HG03108 (cell line): ENCODE measurements at regions not wholly inside any gene's neighbourhood (a gene's known extent, or its start where the extent isn't known, plus 50 kb on each side); places are given as distances from the start of the nearest gene placed in this dataset.

Source experiments
- ATAC-seq: cut with Tn5 transposase; IDR thresholded peaks from one replicate; pipeline ENCODE4 v1.9.1; 2021; ENCODE audit warnings: moderate library complexity; ENCODE audit not compliant: unreplicated experiment

GRCh38 chr3:159165961-159166360, 364.1 kb downstream of the MFSD1 start:
- no peak for ATAC-seq

GRCh38 chr3:159166899-159167586, 365.2 kb downstream of the MFSD1 start:
- ATAC-seq: no peak

GRCh38 chr3:159168788-159169187, 366.9 kb downstream of the MFSD1 start:
- no peak for ATAC-seq

- ATAC-seq: no peak
These were observed 368.0 kb downstream of the MFSD1 start for GRCh38 chr3:159169828-159170227.

GRCh38 chr3:159170436-159171003, 368.7 kb downstream of the MFSD1 start:
- ATAC-seq: no peak

- no peak for ATAC-seq
These were observed 369.5 kb downstream of the MFSD1 start for GRCh38 chr3:159171333-159171732.

- ATAC-seq: no peak
These were observed 370.6 kb downstream of the MFSD1 start for GRCh38 chr3:159172473-159172872.

- no peak for ATAC-seq
These were observed 373.1 kb downstream of the MFSD1 start for GRCh38 chr3:159174715-159175692.

GRCh38 chr3:159178209-159178897, 376.5 kb downstream of the MFSD1 start:
- ATAC-seq: no peak

- no peak for ATAC-seq
These were observed 381.1 kb downstream of the MFSD1 start for GRCh38 chr3:159182961-159183360.

GRCh38 chr3:159185443-159186050, 383.7 kb downstream of the MFSD1 start:
- ATAC-seq: peak; percentile 63

- peak; percentile 62 for ATAC-seq
These were observed 384.7 kb downstream of the MFSD1 start for GRCh38 chr3:159186581-159186980.

- ATAC-seq: no peak
These were observed 385.4 kb downstream of the MFSD1 start for GRCh38 chr3:159187232-159187631.

- no peak for ATAC-seq
These were observed 385.9 kb downstream of the MFSD1 start for GRCh38 chr3:159187706-159188105.

- no peak for ATAC-seq
These were observed 388.3 kb downstream of the MFSD1 start for GRCh38 chr3:159189994-159190669.

GRCh38 chr3:159191447-159191846, 389.6 kb downstream of the MFSD1 start:
- no peak for ATAC-seq

- ATAC-seq: no peak
These were observed 394.5 kb downstream of the MFSD1 start for GRCh38 chr3:159196359-159196758.

- ATAC-seq: no peak
These were observed 398.3 kb downstream of the MFSD1 start for GRCh38 chr3:159200176-159200575.

GRCh38 chr3:159208050-159208449, 406.2 kb downstream of the MFSD1 start:
- ATAC-seq: no peak

GRCh38 chr3:159209459-159209858, 407.6 kb downstream of the MFSD1 start:
- ATAC-seq: no peak
